HUDEP-2 (cell line): ENCODE measurements at regions not wholly inside any gene's neighbourhood (a gene's known extent, or its start where the extent isn't known, plus 50 kb on each side); places are given as distances from the start of the nearest gene placed in this dataset.

Experiments
- DNase-seq, 76 experiments: peaks; one replicate each; lab custom pipeline; 2025; ENCODE audit not compliant: unreplicated experiment in 76 of 76; lab: John Stamatoyannopoulos, UW

- DNase-seq, result no peak
These were observed 106.8 kb downstream of the SEMA6D start for GRCh38 chr15:47824147-47824546.

- no peak for DNase-seq
These were observed 112.4 kb downstream of the SEMA6D start for GRCh38 chr15:47829667-47830066.

GRCh38 chr15:47834093-47834492, 116.8 kb downstream of the SEMA6D start:
- DNase-seq, result no peak

- DNase-seq, result no peak
These were observed 122.0 kb downstream of the SEMA6D start for GRCh38 chr15:47839233-47839825.

GRCh38 chr15:47843124-47843663, 125.9 kb downstream of the SEMA6D start:
- no peak for DNase-seq

- no peak for DNase-seq
These were observed 127.1 kb downstream of the SEMA6D start for GRCh38 chr15:47844437-47844836.

- DNase-seq, result no peak
These were observed 129.0 kb downstream of the SEMA6D start for GRCh38 chr15:47846128-47846868.

GRCh38 chr15:47846876-47847275, 129.6 kb downstream of the SEMA6D start:
- DNase-seq, result no peak

- DNase-seq, result no peak
These were observed 138.8 kb downstream of the SEMA6D start for GRCh38 chr15:47856071-47856470.

- no peak for DNase-seq
These were observed 139.9 kb downstream of the SEMA6D start for GRCh38 chr15:47857014-47857775.

GRCh38 chr15:47857776-47858167, 140.5 kb downstream of the SEMA6D start:
- no peak for DNase-seq

- DNase-seq, result no peak
These were observed 144.0 kb downstream of the SEMA6D start for GRCh38 chr15:47861111-47861903.

- no peak for DNase-seq
These were observed 145.1 kb downstream of the SEMA6D start for GRCh38 chr15:47862402-47862801.

GRCh38 chr15:47866446-47866845, 149.1 kb downstream of the SEMA6D start:
- DNase-seq, result no peak

GRCh38 chr15:47870300-47870955, 153.1 kb downstream of the SEMA6D start:
- no peak for DNase-seq

GRCh38 chr15:47870956-47871625, 153.8 kb downstream of the SEMA6D start:
- DNase-seq, result no peak

- DNase-seq, result no peak
These were observed 154.9 kb downstream of the SEMA6D start for GRCh38 chr15:47872208-47872607.

- no peak for DNase-seq
These were observed 155.6 kb downstream of the SEMA6D start for GRCh38 chr15:47872869-47873432.

GRCh38 chr15:47876986-47877385, 159.7 kb downstream of the SEMA6D start:
- DNase-seq, result no peak
